Myocyte (in vitro differentiated cells): ENCODE measurements at regions not wholly inside any gene's neighbourhood (a gene's known extent, or its start where the extent isn't known, plus 50 kb on each side); places are given as distances from the start of the nearest gene placed in this dataset.
"Not testable (repeated sequence)": the region's sequence is repeated elsewhere in the genome, so short reads cannot be mapped to it uniquely, and the experiment has no call there.

Source experiments
- DNase-seq: peaks from one replicate; pipeline ENCODE4 v3.0.0-alpha.2; 2012; ENCODE audit warnings: low read depth

GRCh38 chr6:159642995-159643394, 50.0 kb downstream of the SOD2 start:
- no peak for DNase-seq

- no peak for DNase-seq
Observed at GRCh38 chr6:159642481-159642880, 50.6 kb downstream of the SOD2 start.

- no peak for DNase-seq
Observed at GRCh38 chr6:159640722-159641482, 52.1 kb downstream of the SOD2 start.

GRCh38 chr6:159640322-159640721, 52.7 kb downstream of the SOD2 start:
- DNase-seq = no peak

GRCh38 chr6:159639721-159640120, 53.3 kb downstream of the SOD2 start:
- DNase-seq = no peak

GRCh38 chr6:159633196-159633595, 59.8 kb downstream of the SOD2 start:
- no peak for DNase-seq

- DNase-seq = no peak
Observed at GRCh38 chr6:159631886-159632285, 61.2 kb downstream of the SOD2 start.

- no peak for DNase-seq
Observed at GRCh38 chr6:159627939-159628338, 65.1 kb downstream of the SOD2 start.

- not testable (repeated sequence) for DNase-seq
Observed at GRCh38 chr6:159626506-159626905, 66.5 kb downstream of the SOD2 start.

- no peak for DNase-seq
Observed at GRCh38 chr6:159623156-159623555, 69.9 kb downstream of the SOD2 start.

GRCh38 chr6:159620947-159621346, 72.1 kb downstream of the SOD2 start:
- DNase-seq = no peak

GRCh38 chr6:159617444-159617843, 75.6 kb downstream of the SOD2 start:
- DNase-seq = no peak

GRCh38 chr6:159616456-159616855, 76.6 kb downstream of the SOD2 start:
- DNase-seq = peak; percentile 94

GRCh38 chr6:159615918-159616317, 77.1 kb downstream of the SOD2 start:
- DNase-seq = no peak

- DNase-seq = peak; percentile 82
Observed at GRCh38 chr6:159610881-159611280, 82.2 kb downstream of the SOD2 start.

GRCh38 chr6:159609652-159610178, 83.3 kb downstream of the SOD2 start:
- peak; percentile 71 for DNase-seq

GRCh38 chr6:159608961-159609651, 83.9 kb downstream of the SOD2 start:
- peak; percentile 28 for DNase-seq

GRCh38 chr6:159606786-159607185, 86.3 kb downstream of the SOD2 start:
- no peak for DNase-seq

GRCh38 chr6:159604443-159604956, 88.5 kb downstream of the SOD2 start:
- no peak for DNase-seq

- DNase-seq = no peak
Observed at GRCh38 chr6:159602431-159603041, 90.5 kb downstream of the SOD2 start.

GRCh38 chr6:159601211-159601610, 91.8 kb downstream of the SOD2 start:
- DNase-seq = no peak

GRCh38 chr6:159595173-159595572, 97.9 kb downstream of the SOD2 start:
- DNase-seq = peak; percentile 80
